HTR-8/SVneo (cell line): ENCODE measurements at regions not wholly inside any gene's neighbourhood (a gene's known extent, or its start where the extent isn't known, plus 50 kb on each side); places are given as distances from the start of the nearest gene placed in this dataset.
A peak's percentile ranks its signal among the peaks of the same experiment; 100 is the strongest.

Experiments used
- DNase-seq: peaks from one replicate; pipeline ENCODE4 v3.0.0; 2011; ENCODE audit warnings: low spot score, mixed read lengths; ENCODE audit not compliant: insufficient read length
- FAIRE-seq: peaks from 2 replicates; lab custom pipeline; 2011; peaks lifted over from hg19 to GRCh38; lab: Jason Lieb, UNC

GRCh38 chr3:115436767-115437301 lies 186.5 kb upstream of the GAP43 start:
- FAIRE-seq (no peak), DNase-seq (peak; percentile 23)

GRCh38 chr3:115438799-115439198 lies 184.5 kb upstream of the GAP43 start:
- DNase-seq = no peak
- no peak for FAIRE-seq

- DNase-seq (no peak), FAIRE-seq (no peak)
Measured at GRCh38 chr3:115445559-115445958, 177.8 kb upstream of the GAP43 start.

- FAIRE-seq (no peak), DNase-seq (no peak)
Measured at GRCh38 chr3:115448851-115449250, 174.5 kb upstream of the GAP43 start.

- FAIRE-seq (no peak), DNase-seq (no peak)
Measured at GRCh38 chr3:115450036-115450435, 173.3 kb upstream of the GAP43 start.

GRCh38 chr3:115464036-115464435 lies 159.3 kb upstream of the GAP43 start:
- DNase-seq (no peak), FAIRE-seq (no peak)

- no peak for FAIRE-seq
- DNase-seq = no peak
Measured at GRCh38 chr3:115469649-115470048, 153.7 kb upstream of the GAP43 start.

- FAIRE-seq (no peak), DNase-seq (no peak)
Measured at GRCh38 chr3:115470254-115470653, 153.1 kb upstream of the GAP43 start.

GRCh38 chr3:115475178-115476041 lies 147.9 kb upstream of the GAP43 start:
- FAIRE-seq (no peak), DNase-seq (no peak)

- FAIRE-seq = no peak
Measured at GRCh38 chr3:115476472-115476871, 146.8 kb upstream of the GAP43 start.

GRCh38 chr3:115478359-115478758 lies 145.0 kb upstream of the GAP43 start:
- FAIRE-seq = no peak
- DNase-seq = no peak

More at GRCh38 chr3:115476472-115476871, 146.8 kb upstream of the GAP43 start:
- DNase-seq = no peak

- FAIRE-seq (no peak), DNase-seq (no peak)
Measured at GRCh38 chr3:115486880-115487279, 136.4 kb upstream of the GAP43 start.

GRCh38 chr3:115487968-115488367 lies 135.3 kb upstream of the GAP43 start:
- DNase-seq (no peak), FAIRE-seq (no peak)

- DNase-seq (no peak), FAIRE-seq (no peak)
Measured at GRCh38 chr3:115488409-115488808, 134.9 kb upstream of the GAP43 start.

- no peak for FAIRE-seq
- DNase-seq = no peak
Measured at GRCh38 chr3:115494826-115495225, 128.5 kb upstream of the GAP43 start.

- FAIRE-seq = no peak
- DNase-seq = no peak
Measured at GRCh38 chr3:115498421-115498820, 124.9 kb upstream of the GAP43 start.

- DNase-seq (no peak), FAIRE-seq (no peak)
Measured at GRCh38 chr3:115498898-115499297, 124.4 kb upstream of the GAP43 start.

GRCh38 chr3:115499666-115500065 lies 123.6 kb upstream of the GAP43 start:
- no peak for DNase-seq
- no peak for FAIRE-seq

GRCh38 chr3:115500795-115501194 lies 122.5 kb upstream of the GAP43 start:
- FAIRE-seq = no peak
- no peak for DNase-seq

- no peak for DNase-seq
- no peak for FAIRE-seq
Measured at GRCh38 chr3:115502128-115502527, 121.2 kb upstream of the GAP43 start.

- FAIRE-seq (no peak), DNase-seq (no peak)
Measured at GRCh38 chr3:115503394-115503793, 119.9 kb upstream of the GAP43 start.

GRCh38 chr3:115508562-115508961 lies 114.7 kb upstream of the GAP43 start:
- FAIRE-seq = no peak
- no peak for DNase-seq
